GM12874 (cell line): ENCODE measurements at regions not wholly inside any gene's neighbourhood (a gene's known extent, or its start where the extent isn't known, plus 50 kb on each side); places are given as distances from the start of the nearest gene placed in this dataset.

Experiments used
- TF ChIP-seq, protein P1 (sequence below): IDR thresholded peaks from 2 replicates; pipeline ENCODE4 v1.5.1; 2011; ENCODE audit warnings: low read depth, mild to moderate bottlenecking, control low read depth, low read length, moderate library complexity; ENCODE audit not compliant: insufficient read depth

DNA sequence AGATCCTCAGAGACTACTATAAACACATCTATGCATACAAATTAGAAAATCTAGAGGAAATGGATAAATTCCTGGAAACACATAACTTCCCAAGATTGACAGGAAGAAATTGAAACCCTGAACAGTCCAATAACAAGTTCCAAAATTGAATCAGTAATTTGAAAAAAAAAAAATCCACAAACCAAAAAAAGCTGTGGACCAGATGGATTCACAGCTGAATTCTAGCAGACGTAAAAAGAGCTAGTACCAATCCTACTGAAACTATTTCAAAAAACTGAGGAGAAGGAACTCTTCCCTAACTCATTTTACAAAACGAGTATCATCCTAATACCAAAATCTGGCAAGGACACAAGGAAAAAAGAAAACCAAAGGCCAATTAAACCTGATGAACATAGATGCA, 77.0 kb upstream of the FXR1 start:
- TF ChIP-seq, protein P1, sequence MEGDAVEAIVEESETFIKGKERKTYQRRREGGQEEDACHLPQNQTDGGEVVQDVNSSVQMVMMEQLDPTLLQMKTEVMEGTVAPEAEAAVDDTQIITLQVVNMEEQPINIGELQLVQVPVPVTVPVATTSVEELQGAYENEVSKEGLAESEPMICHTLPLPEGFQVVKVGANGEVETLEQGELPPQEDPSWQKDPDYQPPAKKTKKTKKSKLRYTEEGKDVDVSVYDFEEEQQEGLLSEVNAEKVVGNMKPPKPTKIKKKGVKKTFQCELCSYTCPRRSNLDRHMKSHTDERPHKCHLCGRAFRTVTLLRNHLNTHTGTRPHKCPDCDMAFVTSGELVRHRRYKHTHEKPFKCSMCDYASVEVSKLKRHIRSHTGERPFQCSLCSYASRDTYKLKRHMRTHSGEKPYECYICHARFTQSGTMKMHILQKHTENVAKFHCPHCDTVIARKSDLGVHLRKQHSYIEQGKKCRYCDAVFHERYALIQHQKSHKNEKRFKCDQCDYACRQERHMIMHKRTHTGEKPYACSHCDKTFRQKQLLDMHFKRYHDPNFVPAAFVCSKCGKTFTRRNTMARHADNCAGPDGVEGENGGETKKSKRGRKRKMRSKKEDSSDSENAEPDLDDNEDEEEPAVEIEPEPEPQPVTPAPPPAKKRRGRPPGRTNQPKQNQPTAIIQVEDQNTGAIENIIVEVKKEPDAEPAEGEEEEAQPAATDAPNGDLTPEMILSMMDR, result no peak

DNA sequence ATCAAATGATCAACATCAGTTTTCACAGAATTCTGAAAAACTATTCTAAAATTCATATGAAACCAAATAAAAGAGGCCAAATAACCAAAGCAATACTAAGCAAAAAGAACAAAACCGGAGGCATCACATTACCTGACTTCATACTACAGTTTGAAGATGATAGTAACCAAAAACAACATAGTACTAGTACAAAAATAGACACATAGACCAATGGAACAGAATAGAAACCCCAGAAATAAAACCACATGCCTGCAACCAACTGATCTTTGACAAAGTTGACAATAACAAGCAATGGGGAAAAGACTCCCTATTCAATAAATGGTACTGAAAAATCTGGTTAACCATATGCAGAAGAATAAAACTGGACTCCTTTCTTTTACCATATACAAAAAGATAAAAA, 75.7 kb upstream of the FXR1 start:
- TF ChIP-seq, protein P1, result no peak

DNA sequence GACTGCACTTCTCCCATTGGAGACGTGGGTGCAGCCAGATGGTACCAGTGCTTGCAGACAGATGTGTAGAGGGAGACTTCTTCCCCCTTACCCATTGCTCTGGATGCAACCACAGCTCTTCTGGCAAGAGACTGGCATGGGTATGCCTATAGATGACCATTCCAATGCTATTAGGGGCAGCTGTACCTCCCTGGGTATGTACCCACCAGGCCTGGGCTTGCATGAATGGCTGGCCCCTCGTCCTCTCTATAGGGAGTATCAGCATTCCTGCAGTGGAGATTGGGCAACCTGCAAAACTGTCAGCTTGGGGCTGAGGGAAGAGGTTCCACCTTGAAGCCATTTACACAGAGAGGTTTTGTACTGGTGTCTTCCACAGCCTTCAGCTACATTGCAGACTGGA, 57.6 kb upstream of the FXR1 start:
- TF ChIP-seq, protein P1, result no peak

DNA sequence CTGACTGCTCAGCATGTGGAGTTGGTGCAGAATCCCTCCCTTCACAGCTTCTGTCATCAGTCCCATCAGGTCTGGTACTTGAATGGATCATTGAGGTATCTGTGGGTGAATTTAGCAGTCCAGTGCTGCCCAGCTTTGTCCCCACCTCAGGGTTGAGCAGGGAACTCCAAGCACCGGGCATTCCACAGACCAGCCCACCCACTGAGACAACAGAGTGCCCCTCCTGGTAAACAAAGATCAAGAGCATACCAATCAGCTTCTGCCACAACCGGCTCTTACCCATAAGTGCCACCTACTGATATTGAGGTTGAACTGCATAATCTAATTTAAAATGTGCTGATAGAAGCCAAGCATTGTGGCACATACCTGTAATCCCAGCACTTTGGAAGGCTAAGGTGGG, 57.1 kb upstream of the FXR1 start:
- TF ChIP-seq, protein P1, result peak; percentile 26; the same call in 1 of the 2 replicates

DNA sequence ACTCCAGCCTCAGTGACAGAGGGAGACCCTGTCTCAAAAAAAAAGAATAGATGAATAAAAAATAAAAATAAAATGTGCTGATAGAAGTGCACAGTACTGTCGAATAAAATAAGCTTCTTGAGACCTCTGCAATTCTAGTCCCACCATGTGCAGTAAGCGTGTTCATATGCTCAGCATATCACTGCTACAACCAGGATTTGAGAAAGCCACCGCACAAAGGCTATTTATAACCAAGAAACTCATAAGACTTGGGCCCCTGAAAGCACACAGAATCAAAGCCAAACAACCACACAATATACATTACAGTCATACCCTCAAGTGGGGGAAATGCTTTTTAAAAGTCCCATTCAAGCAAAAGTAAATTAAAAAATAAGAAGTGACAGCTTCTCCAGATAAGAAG, 56.5 kb upstream of the FXR1 start:
- TF ChIP-seq, protein P1, result no peak

DNA sequence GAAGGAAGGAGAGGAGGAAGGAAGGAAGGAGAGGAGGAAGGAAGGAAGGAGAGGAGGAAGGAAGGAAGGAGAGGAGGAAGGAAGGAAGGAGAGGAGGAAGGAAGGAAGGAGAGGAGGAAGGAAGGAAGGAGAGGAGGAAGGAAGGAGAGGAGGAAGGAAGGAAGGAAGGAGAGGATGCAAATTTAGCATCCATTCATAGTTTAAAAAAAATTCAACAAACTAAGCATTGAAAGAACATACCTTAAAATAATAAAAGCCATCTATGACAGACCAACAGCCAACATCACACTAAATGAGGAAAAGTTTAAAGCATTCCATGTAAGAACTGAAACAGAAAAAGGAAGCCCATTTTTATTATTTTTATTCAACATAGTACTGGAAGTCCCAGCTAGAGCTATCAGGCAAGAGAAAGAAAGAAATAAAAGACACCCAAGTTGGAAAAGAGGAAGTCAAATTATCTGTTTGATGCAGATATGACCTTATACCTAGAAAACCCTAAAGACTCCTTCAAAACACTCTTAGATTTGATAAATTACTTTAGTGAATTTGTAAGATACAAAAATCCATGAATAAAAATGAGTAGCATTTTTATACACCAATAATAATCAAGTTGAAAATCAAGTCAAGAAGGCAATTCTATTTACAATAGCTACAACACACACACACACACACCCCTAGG, 52.2 kb upstream of the FXR1 start:
- TF ChIP-seq, protein P1, result no peak
